ENCODE measurements at regions not wholly inside any gene's neighbourhood (a gene's known extent, or its start where the extent isn't known, plus 50 kb on each side); places are given as distances from the start of the nearest gene placed in this dataset.

- TF ChIP-seq CTCF (IDR thresholded peaks at IDR 0.05; ENCODE audit: extremely low read depth, insufficient read depth, missing control alignments) = no peak
- no peak for DNase-seq (ENCODE audit: low spot score)
- in situ Hi-C loops (cut with MboI; ENCODE audit: low pct_unique_long_range_greater_than_20kb, low sequenced_read_pairs, unreplicated experiment) = no loop called here
Measured at GRCh38 chr6:1191141-1191630, 120.7 kb upstream of the FOXQ1 start.

GRCh38 chr6:1190366-1190765 is 121.5 kb upstream of the FOXQ1 start:
- no peak for DNase-seq (ENCODE audit: low spot score)
- no peak for TF ChIP-seq CTCF (IDR thresholded peaks at IDR 0.05; ENCODE audit: extremely low read depth, insufficient read depth, missing control alignments)
- in situ Hi-C loops (cut with MboI; ENCODE audit: low pct_unique_long_range_greater_than_20kb, low sequenced_read_pairs, unreplicated experiment) = no loop called here

- in situ Hi-C loops (cut with MboI; ENCODE audit: low pct_unique_long_range_greater_than_20kb, low sequenced_read_pairs, unreplicated experiment) = no loop called here
- no peak for TF ChIP-seq CTCF (IDR thresholded peaks at IDR 0.05; ENCODE audit: extremely low read depth, insufficient read depth, missing control alignments)
- no peak for DNase-seq (ENCODE audit: low spot score)
Measured at GRCh38 chr6:1188199-1188598, 123.7 kb upstream of the FOXQ1 start.

- DNase-seq (ENCODE audit: low spot score) = no peak
- in situ Hi-C loops (cut with MboI; ENCODE audit: low pct_unique_long_range_greater_than_20kb, low sequenced_read_pairs, unreplicated experiment) = no loop called here
- TF ChIP-seq CTCF (IDR thresholded peaks at IDR 0.05; ENCODE audit: extremely low read depth, insufficient read depth, missing control alignments) = no peak
Measured at GRCh38 chr6:1187293-1188131, 124.4 kb upstream of the FOXQ1 start.

- no peak for DNase-seq (ENCODE audit: low spot score)
- in situ Hi-C loops (cut with MboI; ENCODE audit: low pct_unique_long_range_greater_than_20kb, low sequenced_read_pairs, unreplicated experiment) = no loop called here
- TF ChIP-seq CTCF (IDR thresholded peaks at IDR 0.05; ENCODE audit: extremely low read depth, insufficient read depth, missing control alignments) = no peak
Measured at GRCh38 chr6:1184318-1184717, 127.6 kb upstream of the FOXQ1 start.

GRCh38 chr6:1182722-1183521 is 129.0 kb upstream of the FOXQ1 start:
- TF ChIP-seq CTCF (IDR thresholded peaks at IDR 0.05; ENCODE audit: extremely low read depth, insufficient read depth, missing control alignments) = no peak
- in situ Hi-C loops (cut with MboI; ENCODE audit: low pct_unique_long_range_greater_than_20kb, low sequenced_read_pairs, unreplicated experiment) = no loop called here
- no peak for DNase-seq (ENCODE audit: low spot score)
